ENCODE measurements at regions not wholly inside any gene's neighbourhood (a gene's known extent, or its start where the extent isn't known, plus 50 kb on each side); places are given as distances from the start of the nearest gene placed in this dataset.

GRCh38 chr18:51639541-51639940 lies 442.1 kb upstream of the MEX3C start:
- no peak overlapping the region for H3K4me3 Mint-ChIP-seq

GRCh38 chr18:51643483-51643882 lies 446.0 kb upstream of the MEX3C start:
- Mint-ChIP-seq H3K27ac (no peak overlapping the region), H3K4me1 (no peaks in the 10 kb centered on the region), H3K36me3 (ENCODE audit: low read depth) (no peaks in the 10 kb centered on the region), H3K9me3 (peaks cover 2% of the 10 kb centered on the region), H3K4me3 (no peak overlapping the region), H3K27me3 (ENCODE audit: low read depth) (no peaks in the 10 kb centered on the region)
- TF ChIP-seq CTCF (IDR thresholded peaks at IDR 0.05; ENCODE audit: unreplicated experiment in 3 of 3) = no peak

More at GRCh38 chr18:51639541-51639940, 442.1 kb upstream of the MEX3C start:
- H3K9me3 Mint-ChIP-seq = peaks cover 19% of the 10 kb centered on the region
- H3K4me1 Mint-ChIP-seq = no peaks in the 10 kb centered on the region
- no peaks in the 10 kb centered on the region for H3K27me3 Mint-ChIP-seq (ENCODE audit: low read depth)
- H3K36me3 Mint-ChIP-seq (ENCODE audit: low read depth) = no peaks in the 10 kb centered on the region
- H3K27ac Mint-ChIP-seq = no peak overlapping the region
- TF ChIP-seq CTCF (IDR thresholded peaks at IDR 0.05; ENCODE audit: unreplicated experiment in 3 of 3) = no peak

GRCh38 chr18:51645607-51646006 lies 448.1 kb upstream of the MEX3C start:
- TF ChIP-seq CTCF (IDR thresholded peaks at IDR 0.05; ENCODE audit: unreplicated experiment in 3 of 3) = no peak
- no peaks in the 10 kb centered on the region for H3K36me3 Mint-ChIP-seq (ENCODE audit: low read depth)
- no peaks in the 10 kb centered on the region for H3K9me3 Mint-ChIP-seq
- H3K27me3 Mint-ChIP-seq (ENCODE audit: low read depth) = no peaks in the 10 kb centered on the region
- H3K4me3 Mint-ChIP-seq = no peak overlapping the region
- H3K27ac Mint-ChIP-seq = no peak overlapping the region
- no peaks in the 10 kb centered on the region for H3K4me1 Mint-ChIP-seq

DNA sequence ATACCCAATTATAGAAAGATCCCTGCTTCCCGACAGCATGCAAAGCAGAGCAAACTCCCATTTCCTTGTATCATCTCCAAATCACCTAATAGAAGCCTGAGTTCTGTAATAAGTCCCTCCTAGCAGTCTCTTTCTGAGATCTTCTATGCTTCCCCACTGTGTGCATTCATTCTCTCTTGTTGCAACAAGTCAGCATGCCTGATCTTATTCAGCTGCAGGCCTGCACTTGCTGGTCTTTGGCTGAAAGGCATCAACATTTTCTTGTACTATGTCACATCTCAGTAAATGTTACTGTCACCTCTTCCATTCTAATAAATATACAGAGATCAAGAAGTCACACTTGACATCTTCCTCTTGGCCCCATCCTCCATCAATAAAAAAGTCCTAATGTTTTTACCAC lies 449.9 kb upstream of the MEX3C start:
- Mint-ChIP-seq H3K9me3 (no peaks in the 10 kb centered on the region), H3K4me3 (no peak overlapping the region), H3K4me1 (no peaks in the 10 kb centered on the region), H3K36me3 (ENCODE audit: low read depth) (no peaks in the 10 kb centered on the region), H3K27me3 (ENCODE audit: low read depth) (no peaks in the 10 kb centered on the region), H3K27ac (no peak overlapping the region)
- no peak for TF ChIP-seq CTCF (IDR thresholded peaks at IDR 0.05; ENCODE audit: unreplicated experiment in 3 of 3)

GRCh38 chr18:51647942-51648341 lies 450.5 kb upstream of the MEX3C start:
- H3K27me3 Mint-ChIP-seq (ENCODE audit: low read depth) = no peaks in the 10 kb centered on the region
- H3K4me3 Mint-ChIP-seq = no peak overlapping the region
- H3K4me1 Mint-ChIP-seq = no peaks in the 10 kb centered on the region
- H3K9me3 Mint-ChIP-seq = no peaks in the 10 kb centered on the region
- TF ChIP-seq CTCF (IDR thresholded peaks at IDR 0.05; ENCODE audit: unreplicated experiment in 3 of 3) = no peak
- no peaks in the 10 kb centered on the region for H3K36me3 Mint-ChIP-seq (ENCODE audit: low read depth)
- H3K27ac Mint-ChIP-seq = no peak overlapping the region

- TF ChIP-seq CTCF (IDR thresholded peaks at IDR 0.05; ENCODE audit: unreplicated experiment in 3 of 3) = no peak
- H3K36me3 Mint-ChIP-seq (ENCODE audit: low read depth) = no peaks in the 10 kb centered on the region
- no peaks in the 10 kb centered on the region for H3K27me3 Mint-ChIP-seq (ENCODE audit: low read depth)
- no peak overlapping the region for H3K27ac Mint-ChIP-seq
- H3K4me1 Mint-ChIP-seq = no peaks in the 10 kb centered on the region
- no peaks in the 10 kb centered on the region for H3K9me3 Mint-ChIP-seq
- no peak overlapping the region for H3K4me3 Mint-ChIP-seq
These were observed 452.3 kb upstream of the MEX3C start for GRCh38 chr18:51649796-51650195.

All from nephron (organoid).